Breast epithelium (tissue), 3 donors: ENCODE measurements at regions not wholly inside any gene's neighbourhood (a gene's known extent, or its start where the extent isn't known, plus 50 kb on each side); places are given as distances from the start of the nearest gene placed in this dataset.

Experiments used
- POLR2AphosphoS5 ChIP-seq, 3 donors: sonication (generic); formaldehyde crosslinking; IDR thresholded peaks; one replicate each; pipeline ENCODE4 v1.6.1; 2017; ENCODE audit warnings: antibody characterized with exemption in 3 of 3
- TF ChIP-seq, protein P1 (sequence below), 3 donors: fragments of 450-650 bp; IDR thresholded peaks; one replicate each; pipeline ENCODE4 v1.5.1; 2016 to 2017; ENCODE audit warnings: antibody characterized with exemption in 3 of 3, mild to moderate bottlenecking in 3 of 3, moderate library complexity in 3 of 3

DNA sequence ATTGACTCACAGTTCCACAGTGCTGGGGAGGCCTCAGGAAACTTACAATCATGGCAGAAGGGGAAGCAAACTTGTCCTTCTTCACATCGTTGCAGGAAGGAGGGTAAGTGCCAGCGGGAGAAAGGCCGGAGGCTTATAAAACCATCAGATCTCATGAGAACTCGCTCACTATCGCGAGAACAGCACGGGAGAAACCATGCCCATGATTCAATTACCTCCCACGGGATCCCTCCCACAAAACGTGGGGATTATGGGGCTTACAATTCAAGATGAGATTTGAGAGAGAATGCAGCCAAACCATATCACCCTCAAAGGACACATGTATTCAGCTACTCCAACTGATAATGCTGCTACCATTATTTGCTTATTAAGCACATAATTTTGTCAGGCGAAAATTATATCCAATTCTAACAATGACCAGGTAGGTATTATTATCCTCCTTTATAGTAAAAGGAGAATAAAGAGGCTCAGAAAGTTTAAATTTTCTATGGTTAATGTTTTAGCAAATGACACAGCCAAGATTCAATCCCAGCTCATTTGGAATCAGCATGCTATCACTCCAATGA, 327.2 kb upstream of the CDIN1 start:
- TF ChIP-seq, protein P1, sequence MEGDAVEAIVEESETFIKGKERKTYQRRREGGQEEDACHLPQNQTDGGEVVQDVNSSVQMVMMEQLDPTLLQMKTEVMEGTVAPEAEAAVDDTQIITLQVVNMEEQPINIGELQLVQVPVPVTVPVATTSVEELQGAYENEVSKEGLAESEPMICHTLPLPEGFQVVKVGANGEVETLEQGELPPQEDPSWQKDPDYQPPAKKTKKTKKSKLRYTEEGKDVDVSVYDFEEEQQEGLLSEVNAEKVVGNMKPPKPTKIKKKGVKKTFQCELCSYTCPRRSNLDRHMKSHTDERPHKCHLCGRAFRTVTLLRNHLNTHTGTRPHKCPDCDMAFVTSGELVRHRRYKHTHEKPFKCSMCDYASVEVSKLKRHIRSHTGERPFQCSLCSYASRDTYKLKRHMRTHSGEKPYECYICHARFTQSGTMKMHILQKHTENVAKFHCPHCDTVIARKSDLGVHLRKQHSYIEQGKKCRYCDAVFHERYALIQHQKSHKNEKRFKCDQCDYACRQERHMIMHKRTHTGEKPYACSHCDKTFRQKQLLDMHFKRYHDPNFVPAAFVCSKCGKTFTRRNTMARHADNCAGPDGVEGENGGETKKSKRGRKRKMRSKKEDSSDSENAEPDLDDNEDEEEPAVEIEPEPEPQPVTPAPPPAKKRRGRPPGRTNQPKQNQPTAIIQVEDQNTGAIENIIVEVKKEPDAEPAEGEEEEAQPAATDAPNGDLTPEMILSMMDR (IDR thresholded peaks at IDR 0.05): no peak
- no peak for TF ChIP-seq POLR2AphosphoS5 (IDR thresholded peaks at IDR 0.05)
